ENCODE measurements at regions not wholly inside any gene's neighbourhood (a gene's known extent, or its start where the extent isn't known, plus 50 kb on each side); places are given as distances from the start of the nearest gene placed in this dataset.

DNA sequence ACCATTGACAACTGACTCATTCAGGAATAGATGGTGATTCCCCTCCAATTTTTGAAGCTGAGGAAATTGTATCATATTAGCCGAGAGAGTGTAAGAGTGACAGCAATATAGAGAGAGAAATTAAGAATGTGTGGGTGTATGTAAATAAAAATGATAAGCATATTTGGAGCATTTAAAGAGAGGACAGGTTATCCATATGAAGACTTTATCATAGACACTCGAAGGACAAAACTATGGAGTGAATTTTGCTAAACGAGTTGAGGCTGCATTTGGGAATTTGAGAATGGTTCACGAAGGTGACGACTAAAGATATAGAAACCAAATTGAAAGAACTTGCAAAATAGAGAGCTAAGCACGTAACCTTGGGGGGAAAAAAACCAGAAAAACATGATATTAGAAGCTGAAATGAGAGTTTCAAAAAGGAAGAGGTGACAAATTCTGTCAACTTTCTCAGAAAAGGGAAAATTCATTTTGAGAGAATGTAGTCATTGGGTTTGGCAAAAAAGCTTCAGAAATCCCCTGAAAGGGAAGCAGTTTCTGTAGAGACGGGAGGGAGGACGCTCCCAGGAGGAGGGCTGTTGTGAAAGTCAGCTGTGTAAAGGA is 129.7 kb downstream of the KCNJ2 start:
- Histone ChIP-seq H3K9me3 (ENCODE audit: low read length) (no peaks in the 10 kb centered on the region), H3K27me3 (ENCODE audit: insufficient read depth, low read length, poor library complexity, severe bottlenecking) (no peaks in the 10 kb centered on the region), H3K36me3 (ENCODE audit: insufficient read depth, low read length) (no peaks in the 10 kb centered on the region), H3K27ac (ENCODE audit: low read depth, low read length) (no peak overlapping the region), H3K4me1 (ENCODE audit: insufficient read depth, low read length) (no peaks in the 10 kb centered on the region), H3K4me3 (ENCODE audit: low read length) (no peak overlapping the region)
- Mint-ChIP-seq H3K4me3 (no peak overlapping the region), H3K27ac (no peak overlapping the region), H3K4me1 (no peaks in the 10 kb centered on the region), H3K9me3 (peaks cover 0 to 23% (median 0%) of the 10 kb centered on the region in 5 donors), H3K27me3 (no peaks in the 10 kb centered on the region), H3K36me3 (no peaks in the 10 kb centered on the region)
- DNase-seq, result no peak
- CTCF ChIA-PET, result no interaction called here
- POLR2A ChIA-PET, result no interaction called here

DNA sequence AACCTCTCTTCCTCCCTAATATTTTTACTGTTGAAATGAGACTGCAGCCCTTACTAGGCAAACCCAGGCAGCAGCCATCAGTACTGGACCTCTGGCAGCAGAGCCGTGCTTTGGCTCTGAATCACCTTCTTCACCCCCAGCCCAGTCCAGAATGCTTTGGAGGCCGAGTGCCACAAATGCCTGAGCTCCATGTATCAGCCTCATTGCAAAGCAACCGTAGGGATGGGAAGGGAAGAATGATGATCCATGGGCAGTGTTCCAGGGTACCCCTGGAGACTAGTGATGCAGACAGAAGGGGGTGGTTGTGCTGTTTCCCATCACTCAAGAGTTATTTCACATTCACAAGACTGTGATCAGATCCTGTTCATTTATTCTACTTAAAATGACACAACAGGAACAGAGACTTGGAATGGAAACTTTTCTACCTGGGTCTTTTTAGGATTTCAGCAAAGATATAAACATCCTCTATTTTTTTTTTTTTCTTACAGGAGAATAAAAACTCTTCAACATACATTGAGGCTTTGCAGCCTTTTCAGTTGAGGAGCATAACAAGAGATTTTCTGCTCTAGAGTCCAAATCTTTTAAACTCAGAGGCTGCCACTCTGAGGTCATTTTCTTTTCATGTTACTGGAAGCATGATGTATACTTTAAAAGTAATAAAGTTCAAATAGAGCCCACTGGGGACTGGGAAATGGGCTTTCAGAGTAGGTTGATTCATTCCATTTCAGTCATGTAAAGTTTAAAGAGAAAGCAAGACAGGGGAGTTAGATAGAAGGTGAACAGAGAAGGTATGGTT is 138.3 kb downstream of the KCNJ2 start:
- Histone ChIP-seq H3K27ac (ENCODE audit: low read depth, low read length) (no peak overlapping the region), H3K27me3 (ENCODE audit: insufficient read depth, low read length, poor library complexity, severe bottlenecking) (no peaks in the 10 kb centered on the region), H3K36me3 (ENCODE audit: insufficient read depth, low read length) (no peaks in the 10 kb centered on the region), H3K9me3 (ENCODE audit: low read length) (no peaks in the 10 kb centered on the region), H3K4me3 (ENCODE audit: low read length) (no peak overlapping the region), H3K4me1 (ENCODE audit: insufficient read depth, low read length) (no peaks in the 10 kb centered on the region)
- peaks cover 0 to 3% of the 10 kb centered on the region in 2 donors for H3K27me3 Mint-ChIP-seq
- CTCF ChIA-PET, result no interaction called here
- H3K27ac Mint-ChIP-seq, result no peak overlapping the region
- H3K36me3 Mint-ChIP-seq, result no peaks in the 10 kb centered on the region
- H3K4me1 Mint-ChIP-seq, result no peaks in the 10 kb centered on the region
- POLR2A ChIA-PET, result no interaction called here
- DNase-seq, result no peak
- H3K4me3 Mint-ChIP-seq, result no peak overlapping the region
- peaks cover 0 to 3% (median 0%) of the 10 kb centered on the region in 5 donors for H3K9me3 Mint-ChIP-seq

DNA sequence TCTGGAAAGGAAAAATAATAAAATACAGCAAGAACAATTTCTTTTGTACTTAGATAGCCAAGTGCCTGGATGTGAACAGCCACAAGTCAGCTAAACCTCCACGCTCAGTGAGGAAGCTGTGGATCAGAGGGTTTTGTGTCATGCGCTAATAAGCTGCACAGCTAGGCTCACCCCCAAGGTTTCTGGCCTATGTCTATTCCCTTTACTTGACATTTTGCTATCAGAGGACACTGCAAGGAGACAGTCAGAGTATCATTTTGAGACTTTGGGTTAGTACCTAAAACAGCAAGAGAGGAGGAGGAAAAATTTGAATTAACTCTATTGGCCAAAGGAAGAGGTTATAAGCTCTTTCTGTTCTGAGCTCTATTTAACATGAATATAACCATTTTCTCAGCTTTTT is 139.3 kb downstream of the KCNJ2 start:
- no peaks in the 10 kb centered on the region for H3K36me3 Mint-ChIP-seq
- ChIA-PET POLR2A (no interaction called here), CTCF (no interaction called here)

DNA sequence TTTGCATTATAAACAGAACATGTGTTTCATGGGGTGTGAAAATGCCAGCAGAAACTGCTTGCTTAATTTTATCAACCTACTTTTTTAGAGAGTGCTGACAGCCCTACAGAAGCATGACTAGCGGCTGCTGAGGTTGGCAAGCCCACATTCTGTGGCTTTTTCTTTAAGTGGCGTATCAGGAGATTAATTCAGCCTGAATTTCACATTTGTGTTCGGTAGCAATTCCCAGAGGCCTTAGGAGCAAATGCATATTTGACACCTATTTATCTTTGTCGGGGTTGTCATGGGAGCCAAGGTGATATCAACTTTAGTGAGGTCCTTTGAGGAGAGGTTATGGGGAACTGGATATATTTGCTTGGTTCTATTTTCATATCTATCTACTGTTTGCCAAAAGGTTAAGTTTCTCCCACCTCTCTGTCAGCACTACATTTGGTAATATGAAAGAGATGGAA is 140.9 kb downstream of the KCNJ2 start:
- Histone ChIP-seq H3K27me3 (ENCODE audit: insufficient read depth, low read length, poor library complexity, severe bottlenecking) (no peaks in the 10 kb centered on the region), H3K36me3 (ENCODE audit: insufficient read depth, low read length) (no peaks in the 10 kb centered on the region), H3K4me1 (ENCODE audit: insufficient read depth, low read length) (no peaks in the 10 kb centered on the region), H3K4me3 (ENCODE audit: low read length) (no peak overlapping the region), H3K27ac (ENCODE audit: low read depth, low read length) (no peak overlapping the region), H3K9me3 (ENCODE audit: low read length) (no peaks in the 10 kb centered on the region)
- no peak for DNase-seq
- Mint-ChIP-seq H3K27ac (no peak overlapping the region), H3K9me3 (peaks cover 0 to 3% (median 0%) of the 10 kb centered on the region in 5 donors), H3K4me1 (no peaks in the 10 kb centered on the region), H3K36me3 (no peaks in the 10 kb centered on the region), H3K27me3 (peaks cover 0 to 3% of the 10 kb centered on the region in 2 donors), H3K4me3 (no peak overlapping the region)
- POLR2A ChIA-PET, result no interaction called here
- CTCF ChIA-PET, result no interaction called here

More for the DNA sequence above, 139.3 kb downstream of the KCNJ2 start:
- DNase-seq, result no peak
- H3K36me3 ChIP-seq (ENCODE audit: insufficient read depth, low read length), result no peaks in the 10 kb centered on the region
- Mint-ChIP-seq H3K27ac (no peak overlapping the region), H3K27me3 (peaks cover 0 to 3% of the 10 kb centered on the region in 2 donors), H3K4me3 (no peak overlapping the region), H3K9me3 (peaks cover 0 to 3% (median 0%) of the 10 kb centered on the region in 5 donors), H3K4me1 (no peaks in the 10 kb centered on the region)
- H3K27me3 ChIP-seq (ENCODE audit: insufficient read depth, low read length, poor library complexity, severe bottlenecking), result no peaks in the 10 kb centered on the region
- H3K9me3 ChIP-seq (ENCODE audit: low read length), result no peaks in the 10 kb centered on the region
- H3K4me3 ChIP-seq (ENCODE audit: low read length), result no peak overlapping the region
- no peaks in the 10 kb centered on the region for H3K4me1 ChIP-seq (ENCODE audit: insufficient read depth, low read length)
- no peak overlapping the region for H3K27ac ChIP-seq (ENCODE audit: low read depth, low read length)

DNA sequence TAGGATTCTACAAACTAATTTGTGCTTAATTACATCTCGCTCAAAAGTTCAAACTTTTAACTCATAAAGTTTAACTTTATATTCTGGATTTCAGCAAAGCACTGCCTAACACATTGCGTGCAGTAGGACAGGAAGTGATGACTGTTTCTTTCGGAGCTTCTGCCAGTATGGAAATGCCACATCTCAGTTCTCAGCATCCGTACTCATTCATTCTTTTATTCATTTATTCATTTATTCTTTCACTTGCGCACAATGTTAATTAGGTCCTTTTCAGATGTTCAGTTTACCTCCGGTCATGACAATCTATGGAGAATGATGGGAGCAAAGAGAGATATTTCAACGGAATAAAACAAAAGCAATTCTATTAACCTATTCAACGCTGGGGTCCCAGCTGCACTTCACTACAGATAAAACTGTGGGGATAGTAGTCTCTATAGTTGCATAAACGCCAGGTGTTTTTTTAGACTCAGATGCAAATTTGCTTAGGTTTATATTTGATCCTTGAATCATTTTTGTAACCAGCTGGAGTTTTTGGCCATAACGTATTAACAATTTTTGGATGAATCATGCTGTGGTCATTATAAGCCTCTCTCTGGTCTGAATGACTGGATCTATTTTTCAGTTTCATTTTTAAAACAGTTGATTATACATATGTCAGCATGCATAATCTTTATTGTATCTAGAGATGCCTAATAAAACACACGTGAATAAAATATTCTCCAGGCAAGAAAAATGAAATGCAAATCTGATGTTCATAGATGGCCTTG is 143.9 kb downstream of the KCNJ2 start:
- POLR2A ChIA-PET, result no interaction called here
- H3K4me3 Mint-ChIP-seq, result no peak overlapping the region

DNA sequence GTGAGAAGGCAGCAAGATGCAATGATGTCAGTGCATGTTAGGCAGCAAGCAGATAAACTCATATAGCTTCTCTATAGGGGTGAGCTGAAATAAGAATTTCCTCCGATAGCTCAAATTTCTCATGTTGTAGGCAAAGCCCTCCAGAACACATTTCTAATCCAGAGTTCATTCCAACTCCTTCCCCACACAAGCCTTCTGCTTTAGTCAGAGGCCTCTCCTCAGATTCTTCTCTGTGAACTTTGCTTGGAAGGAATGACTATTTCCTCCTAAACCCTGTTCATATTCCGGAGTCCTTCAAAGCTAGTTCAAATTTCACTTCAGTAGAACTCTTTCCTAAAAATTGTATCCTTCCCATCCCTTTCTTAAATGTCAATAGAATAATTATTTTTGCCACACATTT is 144.8 kb downstream of the KCNJ2 start:
- ChIA-PET POLR2A (no interaction called here), CTCF (no interaction called here)
- H3K27ac Mint-ChIP-seq, result no peak overlapping the region
- no peaks in the 10 kb centered on the region for H3K9me3 ChIP-seq (ENCODE audit: low read length)
- no peaks in the 10 kb centered on the region for H3K4me1 Mint-ChIP-seq
- DNase-seq, result no peak
- H3K4me1 ChIP-seq (ENCODE audit: insufficient read depth, low read length), result no peaks in the 10 kb centered on the region
- no peak overlapping the region for H3K27ac ChIP-seq (ENCODE audit: low read depth, low read length)
- no peaks in the 10 kb centered on the region for H3K27me3 Mint-ChIP-seq
- H3K4me3 ChIP-seq (ENCODE audit: low read length), result no peak overlapping the region
- H3K36me3 Mint-ChIP-seq, result no peaks in the 10 kb centered on the region
- no peak overlapping the region for H3K4me3 Mint-ChIP-seq
- no peaks in the 10 kb centered on the region for H3K27me3 ChIP-seq (ENCODE audit: insufficient read depth, low read length, poor library complexity, severe bottlenecking)
- peaks cover 0 to 10% (median 0%) of the 10 kb centered on the region in 5 donors for H3K9me3 Mint-ChIP-seq
- H3K36me3 ChIP-seq (ENCODE audit: insufficient read depth, low read length), result no peaks in the 10 kb centered on the region

More for the DNA sequence above, 143.9 kb downstream of the KCNJ2 start:
- Mint-ChIP-seq H3K4me1 (no peaks in the 10 kb centered on the region), H3K27ac (no peak overlapping the region), H3K27me3 (no peaks in the 10 kb centered on the region), H3K9me3 (peaks cover 0 to 10% (median 0%) of the 10 kb centered on the region in 5 donors), H3K36me3 (no peaks in the 10 kb centered on the region)
- Histone ChIP-seq H3K27me3 (ENCODE audit: insufficient read depth, low read length, poor library complexity, severe bottlenecking) (no peaks in the 10 kb centered on the region), H3K9me3 (ENCODE audit: low read length) (no peaks in the 10 kb centered on the region), H3K4me1 (ENCODE audit: insufficient read depth, low read length) (no peaks in the 10 kb centered on the region), H3K27ac (ENCODE audit: low read depth, low read length) (no peak overlapping the region), H3K4me3 (ENCODE audit: low read length) (no peak overlapping the region), H3K36me3 (ENCODE audit: insufficient read depth, low read length) (no peaks in the 10 kb centered on the region)
- CTCF ChIA-PET, result no interaction called here
- no peak for DNase-seq

DNA sequence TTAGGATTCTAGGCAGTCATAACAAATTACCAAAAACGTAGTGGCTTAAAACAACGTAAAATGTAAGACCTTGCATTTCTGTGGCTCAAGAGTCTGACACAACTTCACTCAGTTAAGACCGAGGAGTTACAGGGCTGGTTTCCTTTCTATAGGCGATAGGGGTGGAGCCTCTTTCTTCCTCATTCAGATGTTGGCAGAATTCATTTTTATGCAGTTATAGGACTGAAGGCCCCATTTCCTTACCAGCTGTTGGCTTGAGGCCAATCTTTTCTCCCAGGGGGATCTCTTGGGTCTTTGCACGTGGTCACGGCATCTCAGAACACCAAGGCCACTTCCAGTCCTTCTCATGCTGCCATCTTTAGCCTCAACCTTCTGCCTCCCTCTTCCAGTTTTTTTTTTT is 145.2 kb downstream of the KCNJ2 start:
- Histone ChIP-seq H3K27ac (ENCODE audit: low read depth, low read length) (no peak overlapping the region), H3K27me3 (ENCODE audit: insufficient read depth, low read length, poor library complexity, severe bottlenecking) (no peaks in the 10 kb centered on the region), H3K4me3 (ENCODE audit: low read length) (no peak overlapping the region), H3K4me1 (ENCODE audit: insufficient read depth, low read length) (no peaks in the 10 kb centered on the region), H3K36me3 (ENCODE audit: insufficient read depth, low read length) (no peaks in the 10 kb centered on the region), H3K9me3 (ENCODE audit: low read length) (no peaks in the 10 kb centered on the region)
- H3K4me1 Mint-ChIP-seq, result no peaks in the 10 kb centered on the region
- ChIA-PET POLR2A (no interaction called here), CTCF (no interaction called here)
- no peaks in the 10 kb centered on the region for H3K36me3 Mint-ChIP-seq
- no peak overlapping the region for H3K27ac Mint-ChIP-seq
- no peak overlapping the region for H3K4me3 Mint-ChIP-seq
- H3K27me3 Mint-ChIP-seq, result no peaks in the 10 kb centered on the region
- peaks cover 0 to 10% (median 0%) of the 10 kb centered on the region in 5 donors for H3K9me3 Mint-ChIP-seq
- DNase-seq, result no peak

DNA sequence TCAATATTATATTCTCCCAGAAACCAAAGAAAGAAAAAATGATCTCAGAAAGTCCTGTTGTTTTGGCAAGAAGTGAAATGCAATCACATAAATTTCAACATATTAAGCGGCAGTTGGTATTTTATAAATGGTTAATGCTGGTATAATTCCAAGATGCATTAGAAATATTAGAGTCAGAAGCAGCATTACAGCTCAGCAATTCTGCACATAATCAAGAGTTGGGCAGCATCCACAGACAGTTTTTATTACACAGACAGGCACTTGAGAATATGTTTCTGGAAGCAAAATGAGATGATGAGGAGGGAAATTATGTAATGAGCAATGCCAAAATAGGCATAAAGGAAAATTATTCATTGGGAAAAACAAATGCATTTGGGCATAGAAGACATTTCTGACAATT is 148.1 kb downstream of the KCNJ2 start:
- Histone ChIP-seq H3K27me3 (ENCODE audit: insufficient read depth, low read length, poor library complexity, severe bottlenecking) (no peaks in the 10 kb centered on the region), H3K4me3 (ENCODE audit: low read length) (no peak overlapping the region), H3K4me1 (ENCODE audit: insufficient read depth, low read length) (no peaks in the 10 kb centered on the region), H3K27ac (ENCODE audit: low read depth, low read length) (no peak overlapping the region), H3K9me3 (ENCODE audit: low read length) (no peaks in the 10 kb centered on the region), H3K36me3 (ENCODE audit: insufficient read depth, low read length) (no peaks in the 10 kb centered on the region)
- no peaks in the 10 kb centered on the region for H3K36me3 Mint-ChIP-seq
- ChIA-PET CTCF (no interaction called here), POLR2A (no interaction called here)
- no peaks in the 10 kb centered on the region for H3K27me3 Mint-ChIP-seq
- DNase-seq, result no peak
- no peak overlapping the region for H3K4me3 Mint-ChIP-seq
- H3K9me3 Mint-ChIP-seq, result peaks cover 0 to 7% (median 0%) of the 10 kb centered on the region in 5 donors
- no peak overlapping the region for H3K27ac Mint-ChIP-seq
- no peaks in the 10 kb centered on the region for H3K4me1 Mint-ChIP-seq

Measured in CD8-positive, alpha-beta memory T cell (primary cell).